Nephron (organoid): ENCODE measurements at regions not wholly inside any gene's neighbourhood (a gene's known extent, or its start where the extent isn't known, plus 50 kb on each side); places are given as distances from the start of the nearest gene placed in this dataset.

ENCODE experiments used
- H3K27ac Mint-ChIP-seq, 3 experiments: 2 replicates each; pipeline ENCODE4 v1.8.0; 2020; ENCODE audit warnings: mixed read lengths in 3 of 3, mild to moderate bottlenecking in 2 of 3, moderate library complexity in 1 of 3
- H3K27me3 Mint-ChIP-seq: 2 replicates; pipeline ENCODE4 v1.8.0; 2021; ENCODE audit warnings: low read depth, mild to moderate bottlenecking, moderate library complexity, mixed read lengths
- H3K36me3 Mint-ChIP-seq: 2 replicates; pipeline ENCODE4 v1.8.0; 2020; ENCODE audit warnings: low read depth, mixed read lengths
- H3K4me1 Mint-ChIP-seq: 2 replicates; pipeline ENCODE4 v1.8.0; 2020; ENCODE audit warnings: mixed read lengths
- H3K4me3 Mint-ChIP-seq, 3 experiments: 2 replicates each; pipeline ENCODE4 v1.8.0; 2020; ENCODE audit warnings: mild to moderate bottlenecking in 3 of 3, mixed read lengths in 3 of 3, moderate library complexity in 2 of 3
- H3K9me3 Mint-ChIP-seq: 2 replicates; pipeline ENCODE4 v1.8.0; 2020; ENCODE audit warnings: mixed read lengths
- CTCF ChIP-seq, 3 experiments: fragments of 200-600 bp; sonication (generic); IDR thresholded peaks; one replicate each; pipeline ENCODE4 v1.5.0; 2021; ENCODE audit warnings: antibody characterized with exemption in 3 of 3; ENCODE audit not compliant: unreplicated experiment in 3 of 3

- Mint-ChIP-seq H3K27me3 (no peaks in the 10 kb centered on the region), H3K4me1 (no peaks in the 10 kb centered on the region), H3K9me3 (peaks cover 14% of the 10 kb centered on the region), H3K27ac (no peak overlapping the region), H3K36me3 (peaks cover 6% of the 10 kb centered on the region), H3K4me3 (no peak overlapping the region)
- no peak for TF ChIP-seq CTCF (IDR thresholded peaks at IDR 0.05; ENCODE audit: unreplicated experiment in 3 of 3)
Measured at GRCh38 chr14:43123544-43123943, 1383.5 kb downstream of the FSCB start.

- Mint-ChIP-seq H3K4me3 (no peak overlapping the region), H3K36me3 (peaks cover 6% of the 10 kb centered on the region), H3K9me3 (peaks cover 16% of the 10 kb centered on the region), H3K27me3 (no peaks in the 10 kb centered on the region), H3K27ac (no peak overlapping the region), H3K4me1 (no peaks in the 10 kb centered on the region)
- TF ChIP-seq CTCF (IDR thresholded peaks at IDR 0.05; ENCODE audit: unreplicated experiment in 3 of 3) = no peak
Measured at GRCh38 chr14:43119672-43120071, 1387.4 kb downstream of the FSCB start.

- Mint-ChIP-seq H3K4me3 (no peak overlapping the region), H3K36me3 (peaks cover 6% of the 10 kb centered on the region), H3K9me3 (peaks cover 16% of the 10 kb centered on the region), H3K27ac (no peak overlapping the region), H3K4me1 (no peaks in the 10 kb centered on the region), H3K27me3 (no peaks in the 10 kb centered on the region)
- no peak for TF ChIP-seq CTCF (IDR thresholded peaks at IDR 0.05; ENCODE audit: unreplicated experiment in 3 of 3)
Measured at GRCh38 chr14:43116341-43116740, 1390.7 kb downstream of the FSCB start.

- no peaks in the 10 kb centered on the region for H3K27me3 Mint-ChIP-seq
- H3K36me3 Mint-ChIP-seq = no peaks in the 10 kb centered on the region
- TF ChIP-seq CTCF (IDR thresholded peaks at IDR 0.05; ENCODE audit: unreplicated experiment in 3 of 3) = no peak
- H3K4me1 Mint-ChIP-seq = no peaks in the 10 kb centered on the region
- H3K27ac Mint-ChIP-seq = no peak overlapping the region
- no peaks in the 10 kb centered on the region for H3K9me3 Mint-ChIP-seq
- H3K4me3 Mint-ChIP-seq = no peak overlapping the region
Measured at GRCh38 chr14:43105305-43105704, 1401.8 kb downstream of the FSCB start.

GRCh38 chr14:43090380-43090779 is 1416.7 kb downstream of the FSCB start:
- H3K36me3 Mint-ChIP-seq = no peaks in the 10 kb centered on the region

More at GRCh38 chr14:43090380-43090779, 1416.7 kb downstream of the FSCB start:
- Mint-ChIP-seq H3K4me1 (no peaks in the 10 kb centered on the region), H3K27me3 (no peaks in the 10 kb centered on the region), H3K4me3 (no peak overlapping the region), H3K27ac (no peak overlapping the region), H3K9me3 (peaks cover 2% of the 10 kb centered on the region)
- TF ChIP-seq CTCF (IDR thresholded peaks at IDR 0.05; ENCODE audit: unreplicated experiment in 3 of 3) = no peak
